Upper lobe of left lung (tissue), 6 donors: ENCODE measurements at regions not wholly inside any gene's neighbourhood (a gene's known extent, or its start where the extent isn't known, plus 50 kb on each side); places are given as distances from the start of the nearest gene placed in this dataset.

Experiments used
- ATAC-seq, 2 donors: fragments of 200-7000 bp; cut with Tn5 transposase; one replicate each; pipeline ENCODE4 v1.9.1; 2022; ENCODE audit warnings: mild to moderate bottlenecking in 2 of 2, moderate library complexity in 2 of 2; ENCODE audit not compliant: low FRiP score in 2 of 2
- DNase-seq, 2 donors: peaks; one replicate each; pipeline ENCODE4 v3.0.0-alpha.2; 2019 to 2020
- H3K27ac ChIP-seq, 4 donors: fragments of 200-600 bp; sonication (generic); one replicate each; pipeline ENCODE4 v1.5.1; 2016 to 2019
- H3K27me3 ChIP-seq, 4 donors: fragments of 200-600 bp; sonication (generic); one replicate each; pipeline ENCODE4 v1.5.1; 2017 to 2019
- H3K36me3 ChIP-seq, 4 donors: fragments of 200-600 bp; sonication (generic); one replicate each; pipeline ENCODE4 v1.5.1; 2016 to 2019
- H3K4me1 ChIP-seq, 4 donors: fragments of 200-600 bp; sonication (generic); one replicate each; pipeline ENCODE4 v1.5.1; 2018 to 2019
- H3K4me3 ChIP-seq, 4 donors: fragments of 200-600 bp; sonication (generic); one replicate each; pipeline ENCODE4 v1.5.1; 2017 to 2019; ENCODE audit warnings: mild to moderate bottlenecking in 2 of 4, moderate library complexity in 1 of 4
- H3K9me3 ChIP-seq, 4 donors: fragments of 200-600 bp; sonication (generic); one replicate each; pipeline ENCODE4 v1.5.1; 2018 to 2019
- CTCF ChIP-seq, 6 experiments: fragments of 450-650 bp in 4 of 6; fragments of 200-600 bp in 2 of 6; sonication (generic) in 2 of 6; IDR thresholded peaks; one replicate each; pipeline ENCODE4 v1.5.1; 2016 to 2019; ENCODE audit warnings: antibody characterized with exemption in 6 of 6
- EP300 ChIP-seq, 4 donors: sonication (generic); formaldehyde crosslinking; IDR thresholded peaks; one replicate each; pipeline ENCODE4 v1.5.1; 2017; ENCODE audit warnings: antibody characterized with exemption in 4 of 4, control low read depth in 2 of 4
- POLR2A ChIP-seq, 4 donors: fragments of 450-650 bp; IDR thresholded peaks; one replicate each; pipeline ENCODE4 v1.5.1; 2016 to 2017; ENCODE audit warnings: antibody characterized with exemption in 4 of 4, mild to moderate bottlenecking in 2 of 4
- POLR2AphosphoS5 ChIP-seq, 2 donors: sonication (generic); formaldehyde crosslinking; IDR thresholded peaks; one replicate each; pipeline ENCODE4 v1.5.1; 2017; ENCODE audit warnings: antibody characterized with exemption in 2 of 2
- WGBS, 2 donors: methylation state at CpG; one replicate each; pipeline ENCODE4 v1.1.5; 2017 to 2018; 5-methylcytosine and 5-hydroxymethylcytosine counted together
- donor health status: DM: no; HTN: no; CAD: no; lungs with moderate emphysema.
- donor health status: DM: no; HTN: yes; CAD: no; lungs with severe emphysema.

- H3K4me3 ChIP-seq: no peak overlapping the region
- H3K36me3 ChIP-seq: no peaks in the 10 kb centered on the region
- no peak for DNase-seq
- no peak for ATAC-seq
- no peaks in the 10 kb centered on the region for H3K27me3 ChIP-seq
- 94 to 100% methylated on average over 2 of the region's 2 CpGs for WGBS, 2 donors
- H3K27ac ChIP-seq: no peak overlapping the region
- H3K4me1 ChIP-seq: peaks cover 0 to 7% (median 5%) of the 10 kb centered on the region in 4 donors
- no peaks in the 10 kb centered on the region for H3K9me3 ChIP-seq
- TF ChIP-seq CTCF (IDR thresholded peaks at IDR 0.05) (no peak), EP300 (IDR thresholded peaks at IDR 0.05) (no peak)
Observed at GRCh38 chr3:178172121-178172520, 364.1 kb upstream of the KCNMB2 start.

GRCh38 chr3:178174201-178174915, 361.9 kb upstream of the KCNMB2 start:
- no peak overlapping the region for H3K27ac ChIP-seq
- ATAC-seq (no peak), DNase-seq (no peak)
- H3K36me3 ChIP-seq: no peaks in the 10 kb centered on the region
- H3K27me3 ChIP-seq: no peaks in the 10 kb centered on the region
- H3K4me1 ChIP-seq: peaks cover 0 to 7% (median 5%) of the 10 kb centered on the region in 4 donors
- 76 to 81% methylated on average over 2 of the region's 2 CpGs for WGBS, 2 donors
- H3K4me3 ChIP-seq: no peak overlapping the region
- no peaks in the 10 kb centered on the region for H3K9me3 ChIP-seq
- TF ChIP-seq EP300 (IDR thresholded peaks at IDR 0.05) (no peak), POLR2A (IDR thresholded peaks at IDR 0.05) (no peak), CTCF (IDR thresholded peaks at IDR 0.05) (no peak), POLR2AphosphoS5 (IDR thresholded peaks at IDR 0.05) (no peak)

GRCh38 chr3:178181088-178181487, 355.1 kb upstream of the KCNMB2 start:
- Histone ChIP-seq H3K4me1 (no peaks in the 10 kb centered on the region), H3K27ac (no peak overlapping the region), H3K27me3 (no peaks in the 10 kb centered on the region), H3K36me3 (no peaks in the 10 kb centered on the region), H3K9me3 (no peaks in the 10 kb centered on the region), H3K4me3 (no peak overlapping the region)
- DNase-seq (no peak), ATAC-seq (no peak)
- TF ChIP-seq POLR2AphosphoS5 (IDR thresholded peaks at IDR 0.05) (no peak), POLR2A (IDR thresholded peaks at IDR 0.05) (no peak), CTCF (IDR thresholded peaks at IDR 0.05) (no peak), EP300 (IDR thresholded peaks at IDR 0.05) (no peak)
- 96 to 100% methylated on average over 1 of the region's 1 CpG for WGBS, 2 donors

- no peaks in the 10 kb centered on the region for H3K27me3 ChIP-seq
- 84 to 86% methylated on average over 4 of the region's 4 CpGs for WGBS, 2 donors
- no peaks in the 10 kb centered on the region for H3K36me3 ChIP-seq
- H3K4me1 ChIP-seq: no peaks in the 10 kb centered on the region
- DNase-seq (no peak), ATAC-seq (no peak)
- no peak overlapping the region for H3K4me3 ChIP-seq
- H3K9me3 ChIP-seq: no peaks in the 10 kb centered on the region
- TF ChIP-seq EP300 (IDR thresholded peaks at IDR 0.05) (no peak), POLR2AphosphoS5 (IDR thresholded peaks at IDR 0.05) (no peak), CTCF (IDR thresholded peaks at IDR 0.05) (no peak), POLR2A (IDR thresholded peaks at IDR 0.05) (no peak)
- H3K27ac ChIP-seq: no peak overlapping the region
Observed at GRCh38 chr3:178181784-178182183, 354.5 kb upstream of the KCNMB2 start.

GRCh38 chr3:178182337-178182779, 353.9 kb upstream of the KCNMB2 start:
- ATAC-seq (no peak), DNase-seq (no peak)
- TF ChIP-seq POLR2A (IDR thresholded peaks at IDR 0.05) (no peak), POLR2AphosphoS5 (IDR thresholded peaks at IDR 0.05) (no peak), CTCF (IDR thresholded peaks at IDR 0.05) (no peak), EP300 (IDR thresholded peaks at IDR 0.05) (no peak)
- 81 to 96% methylated on average over 4 to 5 of the region's 5 CpGs for WGBS, 2 donors
- H3K27me3 ChIP-seq: no peaks in the 10 kb centered on the region
- no peak overlapping the region for H3K4me3 ChIP-seq
- no peaks in the 10 kb centered on the region for H3K36me3 ChIP-seq
- no peak overlapping the region for H3K27ac ChIP-seq
- no peaks in the 10 kb centered on the region for H3K9me3 ChIP-seq
- no peaks in the 10 kb centered on the region for H3K4me1 ChIP-seq
